ENCODE measurements at regions not wholly inside any gene's neighbourhood (a gene's known extent, or its start where the extent isn't known, plus 50 kb on each side); places are given as distances from the start of the nearest gene placed in this dataset.

- CTCF ChIA-PET: no interaction called here
Measured at GRCh38 chr20:58038123-58038654, 190.3 kb downstream of the ANKRD60 start.

More at GRCh38 chr20:58038123-58038654, 190.3 kb downstream of the ANKRD60 start:
- FAIRE-seq (no peak), DNase-seq (ENCODE audit: low read depth, low spot score) (no peak)
- H3K4me1 ChIP-seq (ENCODE audit: control insufficient read depth, extremely low read depth, insufficient read depth, low read length): no peaks in the 10 kb centered on the region
- H3K36me3 ChIP-seq (ENCODE audit: control insufficient read depth in 2 of 2, extremely low read depth in 1 of 2, insufficient read depth in 2 of 2, low read length in 2 of 2): no peaks in the 10 kb centered on the region
- H3K9me3 ChIP-seq (replicated peaks; ENCODE audit: control insufficient read depth, insufficient read depth, low read length): no peaks in the 10 kb centered on the region
- H3K79me2 ChIP-seq (ENCODE audit: control insufficient read depth, insufficient read depth, low read length): no peaks in the 10 kb centered on the region
- BruUV-seq (replicated peaks): no TSS peak
- no peaks in the 10 kb centered on the region for H3K9me1 ChIP-seq (replicated peaks; ENCODE audit: control insufficient read depth, extremely low read depth, insufficient read depth, low read length)
- H3K4me3 ChIP-seq (replicated peaks in 1 of 3; ENCODE audit: insufficient read depth in 1 of 3, low read depth in 1 of 3, low read length in 3 of 3): no peak overlapping the region
- no peak for TF ChIP-seq POLR2A (IDR thresholded peaks at IDR 0.05; ENCODE audit: low read depth, low read length)
- TF ChIP-seq EZH2 (IDR thresholded peaks at IDR 0.05; ENCODE audit: borderline replicate concordance, low read depth, low read length, severe bottlenecking): no peak
- no peak for TF ChIP-seq FOS (IDR thresholded peaks at IDR 0.05; ENCODE audit: borderline replicate concordance, insufficient read depth, low read length)
- TF ChIP-seq GATA2 (IDR thresholded peaks at IDR 0.05; ENCODE audit: insufficient read depth, insufficient read length, low read depth, low read length): no peak
- TF ChIP-seq MAX (IDR thresholded peaks at IDR 0.05; ENCODE audit: insufficient read depth, insufficient read length): no peak
- no peak for TF ChIP-seq MYC (IDR thresholded peaks at IDR 0.05; ENCODE audit: low read depth, low read length)
- no peak for TF ChIP-seq CTCF (IDR thresholded peaks at IDR 0.05; ENCODE audit: extremely low read depth in 1 of 2, insufficient read depth in 1 of 2, low read depth in 1 of 2, low read length in 2 of 2)
- no peak for TF ChIP-seq JUN (IDR thresholded peaks at IDR 0.05; ENCODE audit: borderline replicate concordance, insufficient read depth, insufficient read length, low read depth)
- TF ChIP-seq POLR2AphosphoS5 (IDR thresholded peaks at IDR 0.05; ENCODE audit: insufficient read depth, low read depth, low read length): no peak
- no peaks in the 10 kb centered on the region for H4K20me1 ChIP-seq (replicated peaks; ENCODE audit: control insufficient read depth, extremely low read depth, insufficient read depth, low read length)
- H3K27me3 ChIP-seq (ENCODE audit: control insufficient read depth in 2 of 2, insufficient read depth in 2 of 2, low read length in 2 of 2): no peaks in the 10 kb centered on the region
- intact Hi-C loops (cut with micrococcal nuclease): no loop called here
- no peak overlapping the region for H3K27ac ChIP-seq (ENCODE audit: insufficient read depth, low read depth, low read length)
- no peak overlapping the region for H3K4me2 ChIP-seq (ENCODE audit: insufficient read depth, low read length)
- no peak overlapping the region for H2AFZ ChIP-seq (ENCODE audit: low read depth, low read length)
- POLR2A ChIA-PET: no interaction called here
- dilution Hi-C loops (cut with MboI; ENCODE audit: extremely low pct_ligation_motif_present, low sequenced_read_pairs): no loop called here
- no peak overlapping the region for H3K9ac ChIP-seq (replicated peaks; ENCODE audit: extremely low read depth, insufficient read depth, low read length)
